T-helper 1 cell (primary cell): ENCODE measurements at regions not wholly inside any gene's neighbourhood (a gene's known extent, or its start where the extent isn't known, plus 50 kb on each side); places are given as distances from the start of the nearest gene placed in this dataset.

Experiments
- DNase-seq, 5 donors: peaks; one replicate each; pipeline ENCODE4 v3.0.0-alpha.2; 2012 to 2020

DNA sequence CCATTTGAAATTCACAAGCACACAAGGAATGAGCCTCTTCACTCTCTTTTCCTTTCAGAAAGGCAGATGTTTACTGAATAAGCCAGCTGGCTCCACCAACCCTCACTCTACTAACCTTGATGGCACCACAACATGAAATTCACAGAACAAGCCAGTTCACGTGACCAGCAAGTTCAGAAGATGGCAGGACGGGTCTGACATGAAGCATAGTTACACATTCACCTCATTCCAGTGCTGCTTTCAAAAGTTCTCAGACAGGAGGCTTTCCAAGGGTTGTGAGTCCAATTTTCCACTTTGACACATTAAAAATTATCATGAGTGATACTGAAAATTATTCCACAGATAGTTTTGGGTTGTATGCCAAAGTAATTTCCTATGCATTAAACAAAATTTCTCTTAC lies 74.2 kb upstream of the MBOAT2 start:
- DNase-seq = no peak

DNA sequence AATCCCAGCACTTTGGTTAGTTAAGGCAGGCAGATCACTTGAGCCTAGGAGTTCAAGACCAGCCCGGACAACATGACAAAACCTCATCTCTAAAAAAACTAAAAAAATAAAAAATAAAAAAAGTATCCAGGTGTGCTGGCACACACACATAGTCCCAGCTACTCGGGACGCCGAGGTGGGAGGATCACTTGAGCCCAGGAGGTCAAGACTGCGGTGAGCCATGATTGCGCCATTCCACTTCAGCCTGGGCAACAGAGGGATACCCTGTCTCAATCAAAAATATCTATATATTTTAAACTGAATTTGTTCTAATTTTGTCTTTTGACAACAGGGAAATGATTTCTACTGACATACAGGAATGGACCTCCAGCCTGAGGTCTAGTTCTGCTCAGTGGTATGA lies 73.3 kb upstream of the MBOAT2 start:
- DNase-seq = no peak

DNA sequence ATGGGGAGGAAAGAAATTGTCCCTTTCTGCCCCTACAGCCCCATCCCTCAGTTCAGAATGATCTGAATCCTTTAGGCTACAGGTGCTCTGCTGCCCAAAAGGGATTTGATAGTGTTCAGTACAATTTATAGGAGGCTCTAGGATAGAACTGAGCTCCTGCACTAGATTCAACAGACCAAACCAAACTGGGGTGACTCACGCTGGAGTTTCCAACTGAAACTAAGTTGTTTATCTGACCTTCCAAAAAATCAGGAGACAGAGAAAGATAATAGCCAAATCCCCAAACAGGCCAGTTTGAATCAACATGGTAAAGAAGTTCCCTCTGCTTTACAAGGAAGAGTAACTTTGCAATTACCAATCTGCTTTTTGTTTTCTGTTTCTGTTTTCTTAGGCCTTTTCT lies 72.7 kb upstream of the MBOAT2 start:
- no peak for DNase-seq

DNA sequence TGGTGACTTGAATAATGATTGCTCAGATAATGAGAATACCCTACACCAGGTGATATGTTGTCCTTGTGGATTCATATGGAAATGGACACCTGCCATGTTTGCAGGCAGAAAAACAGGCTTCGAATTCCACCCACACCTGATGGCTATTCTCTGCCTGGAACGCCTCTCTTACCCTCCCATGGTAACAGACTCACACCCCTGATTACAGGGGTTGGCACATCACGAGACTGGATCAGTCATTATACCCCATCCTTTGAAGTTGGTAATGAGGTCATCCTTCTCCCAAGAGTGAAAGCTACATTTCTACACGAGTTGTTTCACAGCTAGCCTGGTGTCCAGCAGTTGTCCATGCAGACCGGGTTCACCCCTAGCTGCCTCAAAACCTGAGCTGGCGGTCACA lies 71.4 kb upstream of the MBOAT2 start:
- DNase-seq = no peak

DNA sequence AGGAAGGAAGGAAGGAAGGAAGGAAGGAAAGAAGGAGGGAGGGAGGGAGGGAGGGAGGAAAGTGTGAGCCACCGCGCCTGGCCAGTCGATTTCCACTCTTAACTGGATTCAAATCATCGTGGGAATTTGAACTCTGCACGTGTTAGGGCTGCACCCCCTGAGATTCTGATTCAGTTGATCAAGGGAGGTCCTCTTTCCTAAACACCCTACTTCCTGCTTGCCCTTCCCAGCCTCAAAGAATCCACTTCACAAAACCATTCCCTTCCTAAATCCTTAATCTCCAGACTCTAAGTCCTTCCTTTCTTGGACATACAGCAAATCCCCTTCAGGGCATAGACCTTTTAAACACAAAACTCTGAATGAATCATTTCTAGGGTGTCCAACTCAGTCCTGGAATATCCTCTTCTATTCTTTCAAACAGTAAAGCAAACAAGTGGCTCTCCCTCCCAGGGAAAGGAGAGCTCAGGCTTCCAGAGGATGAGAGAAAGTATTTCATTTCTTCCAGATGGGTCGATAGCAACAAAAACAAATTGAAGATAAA lies 68.2 kb upstream of the MBOAT2 start:
- DNase-seq = no peak

DNA sequence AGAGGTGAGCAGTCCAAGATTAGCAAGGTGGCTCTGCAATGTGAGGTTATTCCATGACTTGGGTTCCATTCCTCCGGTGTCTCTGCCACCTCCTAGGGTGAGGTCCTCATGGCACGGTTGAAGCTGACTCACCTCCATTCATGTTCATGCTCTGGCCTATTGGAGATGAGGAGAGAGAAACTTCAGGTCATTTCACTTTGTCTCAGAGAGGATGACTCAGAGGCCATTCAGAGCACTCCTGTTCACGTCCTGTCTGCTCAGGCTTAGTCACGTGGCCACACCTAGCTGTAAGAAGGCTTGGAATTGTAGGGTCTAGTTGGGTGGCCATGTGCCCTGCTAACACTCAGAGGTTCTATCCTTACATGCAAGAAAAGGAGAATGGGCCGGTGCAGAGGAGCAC lies 67.5 kb upstream of the MBOAT2 start:
- no peak for DNase-seq

DNA sequence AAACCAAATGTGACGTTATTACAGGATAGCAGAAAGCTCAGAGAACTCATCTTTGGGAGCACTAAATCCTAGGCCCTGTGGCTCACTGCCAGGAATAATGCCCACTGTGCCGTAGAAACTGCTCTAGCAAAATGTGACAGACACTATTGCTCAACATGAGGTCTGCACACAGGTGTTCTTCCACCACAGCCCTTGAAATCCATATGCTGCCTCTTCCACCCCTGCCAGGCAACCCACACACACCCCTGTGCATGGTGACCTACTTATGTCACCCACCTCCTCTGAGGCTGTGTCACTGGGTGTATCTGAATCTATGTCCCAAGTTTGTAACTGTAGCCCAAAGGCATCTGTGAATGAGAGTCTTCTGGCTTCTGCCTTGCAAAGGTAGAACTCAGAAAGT lies 66.1 kb upstream of the MBOAT2 start:
- DNase-seq = no peak

DNA sequence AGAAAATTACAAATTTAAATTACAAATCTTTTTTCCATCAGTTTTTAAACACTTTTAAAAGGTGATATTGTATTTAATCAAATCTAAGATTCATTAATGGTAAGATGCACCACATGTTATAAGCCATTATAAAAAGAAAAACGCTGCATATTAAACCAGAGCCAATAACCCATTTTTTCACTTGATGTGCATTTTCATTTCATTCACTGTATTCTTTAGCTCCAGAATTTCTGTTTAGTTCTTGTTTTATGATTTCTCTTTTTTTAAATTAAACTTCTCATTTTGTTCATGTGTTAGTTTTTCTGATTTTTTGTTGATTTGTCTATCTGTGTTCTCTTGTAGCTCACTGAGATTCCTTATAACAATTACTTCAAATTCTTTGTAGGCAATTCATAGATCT lies 62.4 kb upstream of the MBOAT2 start:
- DNase-seq = no peak

DNA sequence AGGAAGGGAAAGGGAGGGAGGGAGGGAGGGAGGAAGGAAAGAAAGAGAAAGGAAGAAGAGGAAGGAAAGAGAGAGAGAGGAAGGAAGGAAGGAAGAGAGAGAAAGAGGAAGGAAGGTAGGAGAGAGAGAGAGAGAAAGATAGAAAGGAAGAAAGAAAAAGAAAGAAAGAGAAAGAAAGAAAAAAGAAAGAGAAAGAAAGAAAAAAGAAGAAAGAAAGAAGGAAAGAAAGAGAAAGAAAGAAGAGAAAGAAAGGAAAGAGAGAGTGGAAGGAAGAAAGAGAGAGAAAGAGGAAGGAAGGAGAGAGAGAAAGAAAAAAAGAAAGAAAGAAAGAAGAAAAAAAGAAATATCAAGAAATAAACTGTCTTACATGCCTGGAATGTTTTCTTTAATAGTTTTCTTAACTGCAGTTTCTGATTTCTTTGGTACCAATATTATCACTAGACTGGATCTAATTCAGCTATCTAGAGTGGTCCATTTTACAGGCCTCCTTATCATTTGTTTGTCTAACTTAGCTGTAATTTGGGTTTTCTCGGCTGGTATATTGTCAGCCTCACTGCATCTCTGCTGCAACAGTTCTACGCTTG lies 59.6 kb upstream of the MBOAT2 start:
- DNase-seq = no peak

DNA sequence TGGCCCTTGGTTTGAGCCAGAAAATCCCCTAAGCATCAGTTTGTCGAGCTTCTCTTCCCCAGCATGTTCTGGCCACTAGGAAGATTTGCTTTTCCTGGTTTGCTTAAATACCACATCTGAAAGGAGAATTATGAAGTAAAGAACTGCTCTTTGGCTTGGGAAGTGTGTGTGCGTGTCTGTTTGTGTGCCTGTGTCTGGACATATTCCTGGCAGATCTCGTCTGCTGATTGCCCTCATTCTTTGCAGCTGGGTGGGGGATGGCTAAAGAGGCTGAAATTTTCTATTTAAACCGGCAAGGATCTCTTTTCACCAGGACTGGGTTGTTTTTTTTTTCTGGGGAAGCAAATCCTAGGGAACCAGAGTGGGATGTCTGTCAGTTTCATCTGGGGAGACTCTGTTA lies 57.3 kb upstream of the MBOAT2 start:
- no peak for DNase-seq

DNA sequence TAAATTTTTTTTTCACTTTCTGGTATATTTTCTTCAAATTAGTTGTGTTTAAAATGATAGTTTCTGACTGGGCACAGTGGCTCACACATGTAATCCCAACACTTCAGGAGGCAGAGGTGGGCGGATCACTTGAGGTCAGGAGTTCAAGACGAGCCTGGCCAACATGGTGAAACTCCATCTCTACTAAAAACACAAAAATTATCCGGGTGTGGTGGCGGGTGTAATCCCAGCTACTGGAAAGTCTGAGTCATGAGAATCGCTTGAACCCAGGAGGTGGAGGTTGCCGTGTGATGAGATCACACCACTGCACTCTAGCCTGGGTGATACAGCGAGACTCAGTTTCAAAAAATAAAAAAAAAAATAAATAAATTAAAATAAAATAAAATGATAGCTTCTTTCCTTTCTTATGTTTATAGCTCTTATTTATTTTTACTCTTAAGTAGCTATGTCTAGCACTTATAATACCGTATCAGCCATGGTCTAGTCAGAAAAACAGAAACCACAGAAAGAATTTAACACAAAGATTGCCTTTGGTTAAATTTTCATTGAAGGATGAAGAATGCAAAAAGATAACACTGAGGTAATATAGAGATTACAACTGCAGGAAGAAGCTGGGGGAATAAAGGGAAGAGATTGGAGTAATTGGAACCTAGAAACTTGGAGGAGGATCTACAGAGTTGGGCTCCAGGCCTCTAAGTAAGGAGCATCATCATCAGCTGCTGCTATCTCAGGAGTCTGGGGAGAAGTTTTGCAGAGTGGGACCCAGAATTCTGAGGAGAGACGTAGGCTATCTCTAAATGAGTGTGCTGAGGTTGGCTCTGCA lies 54.7 kb upstream of the MBOAT2 start:
- DNase-seq = no peak

DNA sequence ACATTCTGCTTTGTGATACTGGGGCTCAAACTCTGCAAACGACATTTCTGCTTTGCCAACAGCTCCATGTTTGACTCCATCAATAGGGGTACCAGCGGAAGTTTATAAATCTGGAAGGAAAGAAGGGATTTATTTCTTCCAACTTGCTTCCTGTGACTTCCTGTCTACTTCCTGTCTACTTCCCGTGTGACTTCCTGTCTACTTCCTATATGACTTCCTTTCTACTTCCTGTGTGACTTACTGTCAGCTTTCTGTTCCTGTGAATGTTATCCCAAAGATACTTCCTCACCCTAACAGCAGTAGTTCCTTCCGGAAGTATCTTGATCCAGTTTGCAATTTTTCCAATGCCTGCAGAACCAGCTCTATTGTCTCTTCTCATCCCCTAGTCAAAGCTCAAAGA lies 52.0 kb upstream of the MBOAT2 start:
- no peak for DNase-seq

DNA sequence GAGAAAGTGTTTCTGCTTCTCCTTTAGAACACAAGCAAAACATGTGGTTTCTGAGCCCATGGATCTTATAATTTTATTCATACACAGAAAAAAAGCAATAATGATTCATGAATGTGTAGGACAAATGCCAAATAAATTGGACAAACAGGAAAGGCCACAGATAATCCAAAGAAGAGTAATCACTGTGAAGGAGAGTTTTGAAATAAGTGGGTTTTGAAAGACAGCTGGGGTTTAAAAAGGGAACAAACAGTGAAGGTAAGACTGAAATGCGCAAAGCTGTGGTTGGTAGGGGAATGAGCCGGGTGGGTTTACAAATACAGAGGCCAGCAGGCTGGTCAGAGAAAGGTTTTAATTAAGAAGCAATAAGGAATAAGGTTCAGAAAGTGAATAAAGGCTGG lies 50.0 kb upstream of the MBOAT2 start:
- no peak for DNase-seq
